Activated CD4-positive, alpha-beta T cell treated with anti-CD3 and anti-CD28 coated beads, Interleukin-2, amount 50 U/mL, for 48 hours (primary cell): ENCODE measurements at regions not wholly inside any gene's neighbourhood (a gene's known extent, or its start where the extent isn't known, plus 50 kb on each side); places are given as distances from the start of the nearest gene placed in this dataset.
A peak's percentile ranks its signal among the peaks of the same experiment; 100 is the strongest.

Experiments
- DNase-seq, 2 experiments: peaks; one replicate each; pipeline ENCODE4 v3.0.0-alpha.2; 2020

- DNase-seq = no peak
Observed at GRCh38 chr6:169972101-169972651, 220.8 kb downstream of the ERMARD start.

GRCh38 chr6:169971081-169971861, 219.8 kb downstream of the ERMARD start:
- DNase-seq = no peak

GRCh38 chr6:169970306-169970988, 219.0 kb downstream of the ERMARD start:
- DNase-seq = peak in 1 of 2 experiments; percentile 1

- no peak for DNase-seq
Observed at GRCh38 chr6:169969372-169970099, 218.1 kb downstream of the ERMARD start.

GRCh38 chr6:169968541-169969270, 217.3 kb downstream of the ERMARD start:
- DNase-seq = peak in 1 of 2 experiments; percentile 2

- DNase-seq = peak in 1 of 2 experiments; percentile 12
Observed at GRCh38 chr6:169967687-169968086, 216.3 kb downstream of the ERMARD start.

GRCh38 chr6:169966312-169967181, 215.1 kb downstream of the ERMARD start:
- no peak for DNase-seq

- DNase-seq = no peak
Observed at GRCh38 chr6:169965657-169966311, 214.4 kb downstream of the ERMARD start.

DNA sequence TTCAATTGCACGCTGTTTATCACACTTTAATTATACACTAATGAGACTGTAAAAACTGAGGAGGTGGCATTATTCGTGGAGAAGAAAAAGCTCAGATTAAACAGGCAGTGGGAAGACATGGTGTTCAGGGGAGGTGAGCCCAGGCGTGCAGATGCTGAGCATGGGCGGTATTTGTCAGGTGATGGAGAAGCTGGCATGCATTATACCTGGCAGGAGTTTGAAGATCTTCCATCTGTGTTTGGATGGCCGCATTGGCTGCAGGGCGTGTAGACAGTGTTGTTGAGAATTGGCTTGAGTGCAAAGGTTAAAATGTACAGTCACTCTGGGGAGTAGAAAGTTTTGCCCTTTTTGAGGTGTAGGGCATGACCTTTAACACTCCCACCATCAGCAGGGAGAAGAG, 213.8 kb downstream of the ERMARD start:
- no peak for DNase-seq

GRCh38 chr6:169964486-169965180, 213.2 kb downstream of the ERMARD start:
- DNase-seq = no peak

- DNase-seq = no peak
Observed at GRCh38 chr6:169963581-169964297, 212.3 kb downstream of the ERMARD start.

GRCh38 chr6:169962604-169963469, 211.4 kb downstream of the ERMARD start:
- peak in 1 of 2 experiments; percentile 1 for DNase-seq

DNA sequence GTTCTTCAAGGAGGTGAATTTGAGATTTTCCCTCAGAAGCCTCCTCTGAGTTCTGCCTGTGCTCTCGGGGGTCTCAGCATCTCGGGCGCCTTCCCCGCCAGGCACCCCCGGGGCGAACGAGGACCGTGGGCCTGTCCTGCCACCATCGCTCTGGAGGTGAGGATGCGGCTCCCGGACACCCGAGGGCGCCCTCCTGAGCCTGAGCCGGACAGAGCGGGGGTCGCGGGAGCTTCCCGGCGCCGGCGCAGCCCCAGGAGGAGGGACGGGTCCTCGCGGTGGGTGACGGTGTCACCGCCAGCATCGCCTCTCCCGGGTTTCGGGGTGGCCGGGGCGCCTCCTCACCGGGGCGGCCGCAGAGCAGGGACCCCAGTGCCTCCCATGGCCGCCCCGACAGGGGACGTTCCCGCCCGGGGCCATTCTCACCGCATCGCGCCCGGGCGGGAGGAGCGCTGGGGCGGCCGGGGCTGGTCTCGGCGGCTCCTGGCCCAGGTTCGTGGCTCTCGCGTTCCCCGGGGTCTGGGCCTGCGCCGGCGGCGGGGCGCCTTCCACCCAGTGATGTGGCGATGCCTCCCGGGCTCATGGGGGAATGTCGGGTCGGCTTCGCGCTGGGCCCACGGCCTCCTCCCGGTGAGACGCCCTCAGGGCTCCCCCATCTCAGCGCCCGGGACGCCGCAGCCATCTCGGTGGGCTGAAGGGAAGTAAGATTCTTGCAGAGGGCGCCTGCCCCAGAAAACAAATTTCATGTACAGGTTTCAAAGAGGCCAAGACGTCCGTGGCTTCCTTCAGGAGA, 210.5 kb downstream of the ERMARD start:
- DNase-seq = peak; percentile 22 to 46

GRCh38 chr6:169960886-169961611, 209.6 kb downstream of the ERMARD start:
- no peak for DNase-seq

- DNase-seq = no peak
Observed at GRCh38 chr6:169960521-169960885, 209.1 kb downstream of the ERMARD start.

- no peak for DNase-seq
Observed at GRCh38 chr6:169960003-169960344, 208.6 kb downstream of the ERMARD start.
